GM23338 (cell line): ENCODE measurements at regions not wholly inside any gene's neighbourhood (a gene's known extent, or its start where the extent isn't known, plus 50 kb on each side); places are given as distances from the start of the nearest gene placed in this dataset.

Experiments used
- ATAC-seq: fragments of 200-7000 bp; cut with Tn5 transposase; 3 replicates; pipeline ENCODE4 v1.9.1; 2020
- DNase-seq: peaks from one replicate; pipeline ENCODE4 v3.0.0-alpha.2; 2015; ENCODE audit warnings: low spot score
- H2AFZ ChIP-seq: fragments of 200-600 bp; sonication (generic); 2 replicates; pipeline ENCODE4 v1.8.0; 2016; ENCODE audit warnings: antibody characterized with exemption, mild to moderate bottlenecking, moderate library complexity
- H3F3A ChIP-seq: fragments of 200-600 bp; sonication (generic); replicated peaks from 2 replicates; pipeline ENCODE4 v1.8.0; 2017; ENCODE audit warnings: antibody characterized with exemption, mixed run types, low read depth
- H3K27ac ChIP-seq: fragments of 200-600 bp; sonication (generic); 2 replicates; pipeline ENCODE4 v1.6.1; 2016; ENCODE audit warnings: low read depth
- H3K27me3 ChIP-seq: fragments of 200-600 bp; sonication (generic); 2 replicates; pipeline ENCODE4 v1.8.0; 2016; ENCODE audit warnings: mild to moderate bottlenecking, mixed run types, moderate library complexity; ENCODE audit not compliant: insufficient read depth
- H3K36me3 ChIP-seq: fragments of 200-600 bp; sonication (generic); 2 replicates; pipeline ENCODE4 v1.8.0; 2016; ENCODE audit warnings: mild to moderate bottlenecking; ENCODE audit not compliant: insufficient read depth
- H3K4me1 ChIP-seq: fragments of 200-600 bp; sonication (generic); 2 replicates; pipeline ENCODE4 v1.8.0; 2016; ENCODE audit warnings: mild to moderate bottlenecking, moderate library complexity; ENCODE audit not compliant: insufficient read depth
- H3K4me2 ChIP-seq: fragments of 200-600 bp; sonication (generic); 2 replicates; pipeline ENCODE4 v1.7.1; 2017; ENCODE audit warnings: mixed run types
- H3K4me3 ChIP-seq: fragments of 200-600 bp; sonication (generic); 2 replicates; pipeline ENCODE4 v1.6.1; 2016; ENCODE audit warnings: mixed run types
- H3K79me2 ChIP-seq: fragments of 200-600 bp; sonication (generic); replicated peaks from 2 replicates; pipeline ENCODE4 v1.8.0; 2017; ENCODE audit warnings: mild to moderate bottlenecking; ENCODE audit not compliant: insufficient read depth
- H3K9me2 ChIP-seq: fragments of 200-600 bp; sonication (generic); 2 replicates; pipeline ENCODE4 v1.8.0; 2017; ENCODE audit not compliant: insufficient read depth
- H4K20me1 ChIP-seq: fragments of 200-600 bp; sonication (generic); replicated peaks from 2 replicates; pipeline ENCODE4 v1.8.0; 2017; ENCODE audit warnings: mild to moderate bottlenecking; ENCODE audit not compliant: insufficient read depth
- H3K27ac Mint-ChIP-seq: 2 replicates; pipeline ENCODE4 v1.8.0; 2020; ENCODE audit warnings: inconsistent platforms, mild to moderate bottlenecking, moderate library complexity, mixed read lengths
- H3K27me3 Mint-ChIP-seq: 3 replicates; pipeline ENCODE4 v1.8.0; 2022; ENCODE audit warnings: low read depth, mild to moderate bottlenecking, moderate library complexity, mixed read lengths, inconsistent platforms; ENCODE audit not compliant: insufficient read depth, poor library complexity
- H3K36me3 Mint-ChIP-seq: 3 replicates; pipeline ENCODE4 v1.8.0; 2021; ENCODE audit warnings: low read depth, mild to moderate bottlenecking, inconsistent platforms, moderate library complexity, mixed read lengths
- H3K4me1 Mint-ChIP-seq: 3 replicates; pipeline ENCODE4 v1.8.0; 2020; ENCODE audit warnings: mild to moderate bottlenecking, inconsistent platforms, mixed read lengths
- H3K4me3 Mint-ChIP-seq: 3 replicates; pipeline ENCODE4 v1.8.0; 2021; ENCODE audit warnings: moderate library complexity, mild to moderate bottlenecking, inconsistent platforms, mixed read lengths
- H3K9me3 Mint-ChIP-seq: 3 replicates; pipeline ENCODE4 v1.8.0; 2020; ENCODE audit warnings: moderate library complexity, mild to moderate bottlenecking, inconsistent platforms, mixed read lengths
- CREB1 ChIP-seq: fragments of 250-450 bp; sonication (Bioruptor Pico); IDR thresholded peaks from 2 replicates; pipeline ENCODE4 v1.5.0; 2020; ENCODE audit warnings: low read depth, mild to moderate bottlenecking, moderate library complexity
- ETS1 ChIP-seq: IDR thresholded peaks from 2 replicates; pipeline ENCODE4 v1.6.1; 2016; ENCODE audit warnings: antibody characterized with exemption
- EZH2 ChIP-seq: fragments of 200-600 bp; sonication (generic); IDR thresholded peaks from one replicate; pipeline ENCODE4 v1.8.0; 2017; ENCODE audit warnings: antibody characterized with exemption, mild to moderate bottlenecking, low read depth; ENCODE audit not compliant: unreplicated experiment
- EZH2phosphoT487 ChIP-seq: fragments of 200-600 bp; sonication (generic); IDR thresholded peaks from one replicate; pipeline ENCODE4 v1.8.1; 2018; ENCODE audit warnings: antibody characterized with exemption; ENCODE audit not compliant: unreplicated experiment
- POLR2AphosphoS5 ChIP-seq: IDR thresholded peaks from 2 replicates; pipeline ENCODE4 v1.6.1; 2016; ENCODE audit warnings: antibody characterized with exemption, low read depth
- ZNF114 ChIP-seq: fragments of 250-450 bp; sonication (Bioruptor Pico); IDR thresholded peaks from 2 replicates; pipeline ENCODE4 v1.5.0; 2020; ENCODE audit warnings: mild to moderate bottlenecking, moderate library complexity
- ZNF331 ChIP-seq: fragments of 250-450 bp; sonication (Bioruptor Pico); IDR thresholded peaks from 2 replicates; pipeline ENCODE4 v1.5.0; 2020; ENCODE audit warnings: low read depth, mild to moderate bottlenecking, moderate library complexity
- ZNF462 ChIP-seq: fragments of 250-450 bp; sonication (Bioruptor Pico); IDR thresholded peaks from 2 replicates; pipeline ENCODE4 v1.5.0; 2020; ENCODE audit warnings: mild to moderate bottlenecking, moderate library complexity
- TF ChIP-seq, protein P1 (sequence below), 2 experiments: fragments of 200-600 bp in 1 of 2; sonication (generic) in 1 of 2; conservative IDR thresholded peaks; 2 replicates each; pipeline versions ENCODE4 v1.5.1 to v1.6.1; 2016 to 2017; ENCODE audit warnings: antibody characterized with exemption in 2 of 2, low read depth in 2 of 2, mild to moderate bottlenecking in 2 of 2, moderate library complexity in 1 of 2

DNA sequence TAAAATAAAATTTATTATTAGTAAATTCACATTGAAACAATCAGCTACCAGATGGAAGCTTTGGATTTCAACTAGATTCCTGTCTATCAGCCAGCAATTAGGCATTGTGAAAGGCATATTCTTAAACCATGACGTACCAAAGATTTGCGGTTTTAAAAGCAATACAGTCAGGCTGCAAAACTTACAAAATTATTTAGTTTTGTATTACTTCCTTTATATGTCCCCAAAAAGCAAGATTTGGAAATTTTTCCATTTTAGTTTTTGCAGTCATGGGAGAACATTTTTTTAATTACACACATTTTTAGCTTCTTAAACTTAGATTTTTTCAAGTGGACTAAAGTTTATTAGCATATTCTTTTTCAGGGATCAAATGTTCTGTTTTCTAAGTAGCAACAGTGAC is 225.0 kb upstream of the KITLG start (continued):
- no peak for TF ChIP-seq ZNF462 (CRISPR knock-in tag)
- TF ChIP-seq ZNF114 (CRISPR knock-in tag): no peak
- no peak for TF ChIP-seq EZH2phosphoT487
- no peak for TF ChIP-seq POLR2AphosphoS5
- TF ChIP-seq ETS1: no peak
- no peak for TF ChIP-seq EZH2

DNA sequence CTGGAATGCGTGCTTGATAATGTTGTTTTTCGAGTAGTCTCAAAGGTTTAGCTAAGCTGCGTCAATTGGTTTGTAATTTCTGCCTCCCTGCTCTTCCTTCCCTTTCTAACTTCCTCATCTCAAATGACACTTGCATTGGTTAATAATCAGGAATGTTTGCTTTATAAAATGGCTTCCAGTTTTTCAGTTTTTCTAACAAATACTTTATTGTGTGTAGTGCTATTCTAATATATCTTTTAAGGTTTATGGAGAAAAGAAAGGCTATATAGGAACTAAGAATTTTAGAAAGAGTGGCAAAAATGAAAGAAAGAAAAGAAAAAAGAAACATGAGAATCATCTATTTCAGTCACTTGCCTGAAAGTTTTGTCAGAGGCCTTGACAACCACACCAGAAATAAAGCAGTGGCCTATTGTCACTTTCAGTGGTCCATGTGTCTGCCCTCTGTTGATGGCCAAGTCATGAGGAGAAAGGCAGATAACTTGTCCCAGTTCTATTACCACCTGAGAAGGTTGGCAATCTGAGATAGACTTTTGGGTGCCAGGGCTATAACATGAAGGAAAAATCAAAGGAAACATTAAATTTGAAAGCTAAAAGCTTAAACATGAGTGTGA is 221.9 kb upstream of the KITLG start:
- Mint-ChIP-seq H3K9me3 (no peaks in the 10 kb centered on the region), H3K4me1 (no peaks in the 10 kb centered on the region), H3K27ac (no peak overlapping the region), H3K36me3 (no peaks in the 10 kb centered on the region), H3K4me3 (no peak overlapping the region), H3K27me3 (peaks cover 2% of the 10 kb centered on the region)
- ATAC-seq (no peak), DNase-seq (no peak)
- Histone ChIP-seq H2AFZ (no peak overlapping the region), H3K4me3 (no peak overlapping the region), H4K20me1 (no peaks in the 10 kb centered on the region), H3F3A (no peaks in the 10 kb centered on the region), H3K36me3 (no peaks in the 10 kb centered on the region), H3K79me2 (no peaks in the 10 kb centered on the region), H3K27ac (no peak overlapping the region), H3K4me2 (no peak overlapping the region), H3K9me2 (no peaks in the 10 kb centered on the region), H3K4me1 (no peaks in the 10 kb centered on the region), H3K27me3 (no peaks in the 10 kb centered on the region)
- TF ChIP-seq, protein P1, sequence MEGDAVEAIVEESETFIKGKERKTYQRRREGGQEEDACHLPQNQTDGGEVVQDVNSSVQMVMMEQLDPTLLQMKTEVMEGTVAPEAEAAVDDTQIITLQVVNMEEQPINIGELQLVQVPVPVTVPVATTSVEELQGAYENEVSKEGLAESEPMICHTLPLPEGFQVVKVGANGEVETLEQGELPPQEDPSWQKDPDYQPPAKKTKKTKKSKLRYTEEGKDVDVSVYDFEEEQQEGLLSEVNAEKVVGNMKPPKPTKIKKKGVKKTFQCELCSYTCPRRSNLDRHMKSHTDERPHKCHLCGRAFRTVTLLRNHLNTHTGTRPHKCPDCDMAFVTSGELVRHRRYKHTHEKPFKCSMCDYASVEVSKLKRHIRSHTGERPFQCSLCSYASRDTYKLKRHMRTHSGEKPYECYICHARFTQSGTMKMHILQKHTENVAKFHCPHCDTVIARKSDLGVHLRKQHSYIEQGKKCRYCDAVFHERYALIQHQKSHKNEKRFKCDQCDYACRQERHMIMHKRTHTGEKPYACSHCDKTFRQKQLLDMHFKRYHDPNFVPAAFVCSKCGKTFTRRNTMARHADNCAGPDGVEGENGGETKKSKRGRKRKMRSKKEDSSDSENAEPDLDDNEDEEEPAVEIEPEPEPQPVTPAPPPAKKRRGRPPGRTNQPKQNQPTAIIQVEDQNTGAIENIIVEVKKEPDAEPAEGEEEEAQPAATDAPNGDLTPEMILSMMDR (conservative IDR thresholded peaks at IDR 0.05; ENCODE audit: low read depth in 2 of 2): no peak
- TF ChIP-seq ZNF331 (CRISPR knock-in tag) (no peak), CREB1 (no peak)
